ENCODE measurements at regions not wholly inside any gene's neighbourhood (a gene's known extent, or its start where the extent isn't known, plus 50 kb on each side); places are given as distances from the start of the nearest gene placed in this dataset.
"Not testable (repeated sequence)": the region's sequence is repeated elsewhere in the genome, so short reads cannot be mapped to it uniquely, and the experiment has no call there.

GRCh38 chr16:50497592-50497991 is 50.6 kb upstream of the NKD1 start:
- ATAC-seq, result no peak

GRCh38 chr16:50496990-50497389 is 51.2 kb upstream of the NKD1 start:
- ATAC-seq, result no peak

GRCh38 chr16:50495673-50496072 is 52.5 kb upstream of the NKD1 start:
- ATAC-seq, result no peak

GRCh38 chr16:50494501-50495491 is 53.4 kb upstream of the NKD1 start:
- no peak for ATAC-seq

GRCh38 chr16:50491516-50491915 is 56.7 kb upstream of the NKD1 start:
- no peak for ATAC-seq

GRCh38 chr16:50490828-50491227 is 57.4 kb upstream of the NKD1 start:
- no peak for ATAC-seq

DNA sequence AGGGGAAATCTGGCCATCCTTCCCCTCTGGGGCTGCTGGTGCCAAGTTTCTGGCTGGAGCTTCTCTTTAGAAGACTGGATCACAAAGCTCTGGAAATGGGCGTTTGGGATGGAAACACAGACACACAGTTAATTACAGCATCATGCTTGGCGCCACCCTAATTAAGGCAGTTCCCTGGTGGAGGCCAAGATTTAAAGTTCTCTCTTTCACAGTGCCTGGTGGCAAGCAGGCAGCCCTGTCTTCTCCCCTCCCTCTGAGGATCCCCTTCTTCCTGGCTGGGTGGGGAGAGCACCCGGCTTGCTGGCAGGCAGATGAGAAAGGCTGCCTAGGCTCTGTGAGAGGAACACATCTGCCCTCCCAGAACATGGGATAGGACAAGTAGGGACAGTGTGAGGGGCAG is 59.0 kb upstream of the NKD1 start:
- no peak for ATAC-seq

GRCh38 chr16:50487528-50487927 is 60.7 kb upstream of the NKD1 start:
- ATAC-seq, result no peak

GRCh38 chr16:50486162-50486561 is 62.0 kb upstream of the NKD1 start:
- not testable (repeated sequence) for ATAC-seq

DNA sequence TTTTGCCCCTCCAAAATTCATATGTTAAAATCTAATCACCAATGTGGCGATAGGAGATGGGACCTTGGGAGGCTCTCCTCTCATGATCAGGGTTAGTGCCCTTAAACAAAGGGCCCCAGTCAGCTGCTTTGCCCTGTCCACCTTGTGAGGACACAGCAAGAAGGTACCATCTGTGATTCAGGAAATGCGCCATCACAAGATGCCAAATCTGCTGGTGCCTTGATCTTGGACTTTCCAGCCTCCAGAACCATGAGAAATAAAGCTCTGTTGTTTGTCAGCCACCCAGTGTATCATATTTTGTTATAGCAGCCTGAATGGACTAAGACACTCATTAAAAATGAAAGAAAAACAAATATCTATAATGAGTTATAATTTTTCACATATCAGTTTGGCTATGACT is 63.0 kb upstream of the NKD1 start:
- no peak for ATAC-seq

DNA sequence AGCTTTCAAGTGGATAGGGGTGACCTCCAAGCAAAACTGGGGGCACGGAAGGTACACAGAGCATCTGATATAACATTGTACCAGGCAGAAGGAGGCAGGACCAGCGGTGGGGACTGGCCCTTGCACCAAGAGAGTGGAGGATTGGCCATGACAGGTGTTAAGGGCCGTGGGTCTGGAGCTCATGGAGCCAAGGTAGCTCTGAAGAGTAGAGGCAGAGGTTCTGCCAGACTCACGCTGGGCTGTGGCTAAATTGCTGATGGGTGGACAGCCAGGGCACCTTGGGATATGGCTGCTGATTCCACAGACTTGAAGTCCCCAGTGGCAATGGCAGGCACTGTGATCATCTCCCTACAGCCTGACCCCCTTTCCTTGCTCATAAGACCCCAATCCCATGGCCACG is 65.9 kb upstream of the NKD1 start:
- no peak for ATAC-seq

- ATAC-seq, result no peak
Observed at GRCh38 chr16:50480206-50480605, 68.0 kb upstream of the NKD1 start.

GRCh38 chr16:50479771-50480170 is 68.4 kb upstream of the NKD1 start:
- ATAC-seq, result no peak

DNA sequence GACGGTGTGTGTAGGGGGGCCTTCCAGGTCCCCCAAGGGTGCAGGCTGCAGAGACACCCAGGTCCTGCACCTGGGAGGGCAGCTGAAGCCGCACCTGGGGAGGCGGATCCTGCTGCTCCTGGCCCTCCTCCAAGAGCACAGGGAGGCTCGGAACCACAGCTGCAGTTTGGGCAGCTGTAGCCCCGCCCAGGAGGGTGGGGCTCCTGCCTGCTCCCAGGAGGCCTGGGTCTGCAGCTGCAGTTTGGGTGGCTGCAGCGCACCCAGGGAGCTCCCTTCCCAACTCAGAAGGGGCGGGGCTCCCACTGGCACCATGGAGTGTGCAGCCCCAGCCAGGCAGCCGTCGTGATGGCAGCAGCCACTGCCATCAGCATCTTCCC is 69.4 kb upstream of the NKD1 start:
- no peak for ATAC-seq

GRCh38 chr16:50478075-50478772 is 70.0 kb upstream of the NKD1 start:
- ATAC-seq, result no peak

DNA sequence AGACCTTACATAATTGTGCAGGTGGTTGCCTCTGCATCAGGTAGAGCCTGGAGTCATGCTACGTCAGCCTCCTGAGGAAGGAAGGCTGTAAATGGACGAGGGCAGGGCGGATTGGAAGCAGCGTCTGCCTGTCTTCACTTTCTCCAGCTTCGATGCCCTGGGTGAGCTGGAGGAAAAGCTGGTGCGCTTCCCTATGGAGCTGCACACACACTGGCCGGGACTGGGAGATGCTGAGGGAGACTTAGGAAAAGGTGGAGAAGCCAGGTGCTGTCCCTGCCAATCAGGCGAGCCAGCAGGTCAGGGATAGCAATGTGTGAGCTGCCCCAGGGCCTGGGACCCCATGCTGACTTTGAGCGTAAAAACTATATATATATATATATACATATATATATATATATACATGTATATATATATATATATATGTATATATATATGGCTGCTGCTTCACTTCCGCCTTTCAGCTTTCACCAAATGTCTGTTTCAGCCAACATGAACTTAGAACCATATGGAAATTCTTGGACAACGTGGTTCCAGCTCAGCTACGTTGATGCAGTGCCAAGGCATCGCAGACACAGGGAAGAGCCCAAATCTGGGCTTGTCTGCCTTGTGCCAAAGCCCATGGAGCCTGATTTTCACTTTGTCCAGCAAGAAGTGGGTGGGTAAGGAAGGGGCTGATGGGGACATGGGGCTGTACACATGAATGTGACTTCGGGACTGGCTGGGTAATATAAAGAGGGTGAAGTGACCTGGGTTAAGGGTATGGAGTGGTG is 71.5 kb upstream of the NKD1 start:
- ATAC-seq, result no peak

- no peak for ATAC-seq
Observed at GRCh38 chr16:50475170-50475569, 73.0 kb upstream of the NKD1 start.

GRCh38 chr16:50474138-50474537 is 74.1 kb upstream of the NKD1 start:
- ATAC-seq, result peak; percentile 64 to 70

GRCh38 chr16:50473356-50473945 is 74.7 kb upstream of the NKD1 start:
- ATAC-seq, result peak; percentile 65 to 66

- ATAC-seq, result no peak
Observed at GRCh38 chr16:50472472-50472871, 75.7 kb upstream of the NKD1 start.

DNA sequence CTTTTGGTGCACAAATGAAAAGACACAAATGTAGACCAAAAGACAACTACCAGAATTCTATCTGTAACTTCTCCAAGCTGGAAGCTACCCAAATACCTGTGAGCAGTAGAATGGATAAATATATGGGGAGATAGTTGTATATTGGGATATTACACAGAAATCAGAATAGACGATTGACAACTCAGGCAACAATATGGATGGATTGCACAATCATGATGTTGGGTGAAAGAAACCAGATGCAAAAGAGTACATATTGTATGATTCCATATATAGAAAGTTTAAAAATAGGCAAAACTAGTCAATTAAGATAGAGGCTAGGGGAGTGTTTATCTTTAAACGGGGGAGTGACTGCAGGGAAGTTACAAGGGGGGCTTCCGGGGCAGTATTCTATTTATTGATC is 77.5 kb upstream of the NKD1 start:
- no peak for ATAC-seq

DNA sequence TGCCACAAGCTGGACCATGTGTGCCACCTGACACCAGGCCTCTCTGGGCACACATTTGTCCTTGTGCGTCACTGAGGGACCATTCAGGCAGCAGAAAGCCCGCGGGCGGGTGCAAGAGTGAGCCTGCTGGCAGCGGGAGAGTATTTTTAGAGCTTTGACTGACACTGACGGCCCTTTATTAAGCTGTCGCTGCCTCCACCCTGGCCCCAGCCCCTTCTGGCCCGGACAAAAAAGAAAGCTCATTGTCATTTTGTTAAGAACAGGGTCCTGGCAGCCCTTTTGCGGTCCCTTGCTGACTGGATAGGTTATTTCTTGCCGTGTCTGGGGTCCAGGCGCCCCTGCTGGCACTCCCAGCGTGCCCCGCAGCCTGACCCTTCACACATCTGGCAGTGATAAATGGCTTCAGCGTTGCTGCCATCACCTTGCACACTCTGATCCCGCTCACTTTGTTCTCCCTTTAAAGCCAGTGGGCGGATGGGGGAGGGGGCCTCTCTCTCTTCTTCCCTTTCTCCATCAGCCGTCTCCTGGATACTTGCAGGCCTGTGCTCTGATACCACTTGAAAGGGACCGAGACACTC is 78.4 kb upstream of the NKD1 start:
- ATAC-seq, result no peak
